Mucosa of descending colon (tissue), 3 donors: ENCODE measurements at regions not wholly inside any gene's neighbourhood (a gene's known extent, or its start where the extent isn't known, plus 50 kb on each side); places are given as distances from the start of the nearest gene placed in this dataset.
"Not testable (repeated sequence)": the region's sequence is repeated elsewhere in the genome, so short reads cannot be mapped to it uniquely, and the experiment has no call there.

Source experiments
- ATAC-seq: fragments of 200-7000 bp; cut with Tn5 transposase; one replicate; pipeline ENCODE4 v1.9.1; 2020; ENCODE audit warnings: mild to moderate bottlenecking, moderate library complexity
- DNase-seq, 3 donors: peaks; one replicate each; pipeline ENCODE4 v3.0.0-alpha.2; 2020
- H3K36me3 ChIP-seq: fragments of 200-600 bp; one replicate; pipeline ENCODE4 v1.8.0; 2021; ENCODE audit warnings: low read depth, mild to moderate bottlenecking
- H3K4me1 ChIP-seq: fragments of 200-600 bp; one replicate; pipeline ENCODE4 v1.8.0; 2021; ENCODE audit warnings: low read depth, mild to moderate bottlenecking
- H3K4me3 ChIP-seq: fragments of 200-600 bp; one replicate; pipeline ENCODE4 v1.8.0; 2021; ENCODE audit warnings: mild to moderate bottlenecking
- H3K9me3 ChIP-seq: fragments of 200-600 bp; one replicate; pipeline ENCODE4 v1.8.0; 2021; ENCODE audit warnings: mild to moderate bottlenecking
- CTCF ChIP-seq: fragments of 200-600 bp; IDR thresholded peaks from one replicate; pipeline ENCODE4 v1.8.0; 2022; ENCODE audit warnings: antibody characterized with exemption, mild to moderate bottlenecking
- intact Hi-C, 2 donors: fragments of 100-400 bp; cut with DNase I in 1 of 2; cut with micrococcal nuclease in 1 of 2; formaldehyde crosslinking; loops; one replicate each; pipeline versions ENCODE4 v1.11.0 to v1.11.1; 2022; cut with DNase I, micrococcal nuclease
- donor health status: DM: no; HTN: no; CAD: no; lungs with moderate emphysema.
- donor health status: DM: no; HTN: no; CAD: no.
- donor health status: DM: no; HTN: yes; CAD: no.

GRCh38 chr11:134727204-134727603 lies 315.2 kb upstream of the B3GAT1 start:
- Histone ChIP-seq H3K4me1 (no peaks in the 10 kb centered on the region), H3K36me3 (no peaks in the 10 kb centered on the region), H3K9me3 (no peaks in the 10 kb centered on the region), H3K4me3 (no peak overlapping the region)
- intact Hi-C loops = no loop called here
- no peak for ATAC-seq
- no peak for TF ChIP-seq CTCF
- DNase-seq = no peak

DNA sequence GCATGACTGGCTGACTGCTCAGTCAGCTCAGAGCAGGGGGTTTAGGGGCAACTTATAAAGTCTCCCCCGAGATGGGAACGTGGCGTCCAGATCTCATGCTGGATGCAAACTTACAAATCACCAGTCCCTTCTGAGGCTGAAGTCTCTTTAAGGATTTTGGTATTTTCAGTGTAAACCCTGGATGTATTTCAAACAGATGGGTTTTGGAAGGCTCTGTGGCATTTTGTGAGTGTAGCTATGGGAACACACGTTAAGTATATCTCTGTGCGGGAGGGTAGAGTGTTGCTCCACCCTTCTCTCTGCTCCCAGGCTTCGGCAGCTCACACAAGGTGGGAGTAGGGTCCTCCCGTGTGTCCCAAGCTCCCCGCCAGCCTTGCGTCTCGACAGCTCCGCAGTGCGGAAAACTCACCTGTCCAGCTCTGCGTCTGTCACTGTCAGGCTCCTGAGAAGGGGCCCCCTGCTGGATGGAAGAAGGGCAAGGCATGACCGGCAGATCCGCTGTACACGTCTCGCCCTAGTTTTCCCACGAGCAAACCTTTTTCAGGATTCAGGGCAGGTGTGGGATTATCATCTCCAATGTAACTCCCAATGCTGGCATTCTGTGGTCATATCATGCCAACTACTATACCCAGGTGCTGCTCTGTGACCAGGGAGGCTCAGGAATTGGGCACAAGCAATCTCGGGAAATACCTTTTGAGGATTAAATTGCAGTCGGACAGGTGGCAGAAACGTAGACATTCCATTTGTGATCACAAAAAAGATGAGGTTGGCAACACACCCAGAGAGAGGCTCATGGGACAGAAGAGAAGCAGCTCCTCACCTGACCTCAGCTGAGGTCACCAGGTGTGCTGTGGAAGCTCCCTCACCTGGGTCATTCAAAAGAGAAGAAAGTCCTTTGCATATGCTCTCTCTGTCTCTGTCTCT lies 313.9 kb upstream of the B3GAT1 start:
- DNase-seq (peak in 2 of 3 donors; percentile 60 to 70), ATAC-seq (peak; percentile 81)
- Histone ChIP-seq H3K4me1 (no peaks in the 10 kb centered on the region), H3K9me3 (no peaks in the 10 kb centered on the region), H3K4me3 (no peak overlapping the region), H3K36me3 (no peaks in the 10 kb centered on the region)
- TF ChIP-seq CTCF = no peak
- intact Hi-C loops = no loop called here

DNA sequence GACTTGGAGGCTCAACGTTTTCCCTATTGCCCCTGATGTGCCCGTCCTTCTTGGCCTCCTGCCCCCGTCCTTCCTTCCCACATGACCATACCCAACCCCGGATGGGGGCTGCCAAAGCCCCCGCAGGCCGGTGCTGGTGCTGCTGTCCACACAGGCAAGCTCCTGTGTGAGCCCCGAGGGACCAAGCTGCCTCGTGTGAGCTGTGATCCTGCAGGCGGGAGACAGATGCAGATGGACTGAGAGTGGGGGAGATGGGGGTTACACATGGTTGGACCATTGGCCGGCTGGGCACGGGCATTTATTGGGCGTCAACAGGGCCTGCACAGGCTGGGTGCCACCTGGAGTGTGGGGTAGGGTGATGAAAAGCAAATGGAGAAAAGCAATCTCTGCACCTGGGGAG lies 313.2 kb upstream of the B3GAT1 start:
- no peaks in the 10 kb centered on the region for H3K9me3 ChIP-seq
- TF ChIP-seq CTCF = no peak
- intact Hi-C loops = no loop called here

DNA sequence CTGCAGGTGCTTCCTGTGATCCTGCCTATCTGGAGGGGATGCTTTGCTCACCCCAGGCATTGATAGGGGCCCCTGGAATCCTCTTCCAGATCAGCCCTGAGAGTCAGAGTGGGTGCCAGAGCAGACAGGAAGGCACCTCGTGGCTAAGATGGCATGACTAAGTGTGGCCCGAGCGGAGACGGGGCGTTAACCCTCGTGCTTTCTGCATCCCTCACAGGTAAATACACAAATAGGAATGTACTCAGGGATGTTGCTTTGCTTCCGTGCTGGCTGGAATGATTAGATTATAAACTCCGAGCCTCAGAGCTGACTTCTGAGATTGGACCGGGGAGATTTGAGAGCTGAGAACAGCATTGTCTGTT lies 312.7 kb upstream of the B3GAT1 start:
- intact Hi-C loops = no loop called here
- Histone ChIP-seq H3K4me1 (no peaks in the 10 kb centered on the region), H3K9me3 (no peaks in the 10 kb centered on the region), H3K4me3 (no peak overlapping the region), H3K36me3 (no peaks in the 10 kb centered on the region)
- ATAC-seq (no peak), DNase-seq (no peak)
- TF ChIP-seq CTCF = no peak

More for the DNA sequence above, 313.2 kb upstream of the B3GAT1 start:
- ATAC-seq = no peak
- DNase-seq = no peak
- Histone ChIP-seq H3K36me3 (no peaks in the 10 kb centered on the region), H3K4me1 (no peaks in the 10 kb centered on the region), H3K4me3 (no peak overlapping the region)

DNA sequence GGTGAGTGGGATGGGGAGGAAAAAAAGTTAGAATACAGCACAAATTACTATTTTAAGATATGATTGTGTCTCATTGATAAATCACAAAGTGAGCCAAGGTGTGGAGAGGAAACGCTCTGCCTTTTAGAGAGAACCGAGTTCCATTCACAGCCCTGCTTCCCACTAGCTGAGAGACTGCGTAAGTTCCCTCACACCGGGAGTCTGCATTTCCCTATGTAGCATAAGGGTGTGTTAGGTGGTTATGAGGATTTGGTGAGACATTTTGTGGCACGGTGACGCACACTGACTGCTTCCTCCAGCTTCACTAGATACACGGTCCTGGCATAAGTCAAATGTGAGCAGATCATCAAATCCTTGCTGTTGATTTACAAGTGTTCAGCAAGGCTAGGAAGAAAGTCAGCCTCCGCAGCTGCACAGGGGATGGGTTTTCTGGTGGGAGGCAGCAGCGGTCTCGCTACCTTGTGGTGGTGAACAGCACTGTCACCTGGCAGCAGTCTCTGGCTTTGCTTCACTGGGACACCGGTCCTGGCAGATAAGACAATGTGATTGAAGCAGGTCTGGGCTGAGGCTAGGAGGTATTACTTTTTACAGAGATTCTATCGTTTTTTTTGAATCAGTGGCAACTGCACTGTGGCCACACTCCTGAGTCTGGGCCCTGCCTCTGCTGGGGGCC lies 312.2 kb upstream of the B3GAT1 start:
- Histone ChIP-seq H3K9me3 (no peaks in the 10 kb centered on the region), H3K4me1 (no peaks in the 10 kb centered on the region), H3K4me3 (no peak overlapping the region), H3K36me3 (no peaks in the 10 kb centered on the region)
- no peak for TF ChIP-seq CTCF
- ATAC-seq = no peak
- intact Hi-C loops = no loop called here
- no peak for DNase-seq

GRCh38 chr11:134720691-134721070 lies 308.6 kb upstream of the B3GAT1 start:
- H3K4me1 ChIP-seq, H3K9me3 ChIP-seq, DNase-seq, H3K36me3 ChIP-seq, H3K4me3 ChIP-seq, intact Hi-C loops, ATAC-seq: not testable (repeated sequence)

GRCh38 chr11:134719940-134720690 lies 308.1 kb upstream of the B3GAT1 start:
- H3K9me3 ChIP-seq, H3K4me1 ChIP-seq, DNase-seq, intact Hi-C loops, ATAC-seq, H3K36me3 ChIP-seq, H3K4me3 ChIP-seq: not testable (repeated sequence)
